ENCODE measurements at regions not wholly inside any gene's neighbourhood (a gene's known extent, or its start where the extent isn't known, plus 50 kb on each side); places are given as distances from the start of the nearest gene placed in this dataset.

GRCh38 chr15:46682969-46683791 lies 1034.1 kb upstream of the SEMA6D start:
- ATAC-seq, result no peak
- no peak for DNase-seq (ENCODE audit: low read depth, low spot score)
- Histone ChIP-seq H3K36me3 (ENCODE audit: control insufficient read depth, insufficient read depth, low read length) (no peaks in the 10 kb centered on the region), H3K27ac (ENCODE audit: low read length) (no peak overlapping the region), H3K4me1 (ENCODE audit: control insufficient read depth, insufficient read depth, low read length) (no peaks in the 10 kb centered on the region), H3K27me3 (ENCODE audit: control insufficient read depth, insufficient read depth, low read length) (no peaks in the 10 kb centered on the region), H3K9me3 (ENCODE audit: control insufficient read depth, insufficient read depth, low read depth, low read length) (peaks cover 15% of the 10 kb centered on the region; the same call in 1 of the 2 replicates), H3K4me3 (ENCODE audit: low read depth in 2 of 2, low read length in 2 of 2) (no peak overlapping the region)
- CTCF ChIA-PET, result no interaction called here
- BruUV-seq (replicated peaks), result no TSS peak
- POLR2A ChIA-PET, result no interaction called here
- intact Hi-C loops (cut with micrococcal nuclease; ENCODE audit: unreplicated experiment) (no loop called here), in situ Hi-C loops (cut with HindIII; ENCODE audit: low pct_unique_long_range_greater_than_20kb, low sequenced_read_pairs) (no loop called here)
- no peak for TF ChIP-seq REST (IDR thresholded peaks at IDR 0.05; ENCODE audit: insufficient read depth in 1 of 2, low read depth in 2 of 2, low read length in 1 of 2)
- TF ChIP-seq SIN3A (IDR thresholded peaks at IDR 0.05; ENCODE audit: borderline replicate concordance, insufficient read depth, low read depth, low read length), result no peak
- no peak for TF ChIP-seq CTCF (IDR thresholded peaks at IDR 0.05)
- TF ChIP-seq POLR2AphosphoS5 (IDR thresholded peaks at IDR 0.05; ENCODE audit: low read depth, low read length), result no peak
- TF ChIP-seq TCF7L2 (IDR thresholded peaks at IDR 0.05; ENCODE audit: low read depth, low read length), result no peak

GRCh38 chr15:46685096-46685495 lies 1032.2 kb upstream of the SEMA6D start:
- intact Hi-C loops (cut with micrococcal nuclease; ENCODE audit: unreplicated experiment), result no loop called here
- TF ChIP-seq SIN3A (IDR thresholded peaks at IDR 0.05; ENCODE audit: borderline replicate concordance, insufficient read depth, low read depth, low read length) (no peak), CTCF (IDR thresholded peaks at IDR 0.05) (no peak), POLR2AphosphoS5 (IDR thresholded peaks at IDR 0.05; ENCODE audit: low read depth, low read length) (no peak), TCF7L2 (IDR thresholded peaks at IDR 0.05; ENCODE audit: low read depth, low read length) (no peak), REST (IDR thresholded peaks at IDR 0.05; ENCODE audit: insufficient read depth in 1 of 2, low read depth in 2 of 2, low read length in 1 of 2) (no peak)

More at GRCh38 chr15:46685096-46685495, 1032.2 kb upstream of the SEMA6D start:
- Histone ChIP-seq H3K36me3 (ENCODE audit: control insufficient read depth, insufficient read depth, low read length) (no peaks in the 10 kb centered on the region), H3K27me3 (ENCODE audit: control insufficient read depth, insufficient read depth, low read length) (no peaks in the 10 kb centered on the region), H3K27ac (ENCODE audit: low read length) (no peak overlapping the region), H3K9me3 (ENCODE audit: control insufficient read depth, insufficient read depth, low read depth, low read length) (peaks cover 17% of the 10 kb centered on the region; the same call in 1 of the 2 replicates), H3K4me3 (ENCODE audit: low read depth in 2 of 2, low read length in 2 of 2) (no peak overlapping the region), H3K4me1 (ENCODE audit: control insufficient read depth, insufficient read depth, low read length) (no peaks in the 10 kb centered on the region)
- in situ Hi-C loops (cut with HindIII; ENCODE audit: low pct_unique_long_range_greater_than_20kb, low sequenced_read_pairs), result no loop called here
- ChIA-PET POLR2A (no interaction called here), CTCF (no interaction called here)
- ATAC-seq (no peak), DNase-seq (ENCODE audit: low read depth, low spot score) (no peak)
- no TSS peak for BruUV-seq (replicated peaks)
